T-cell (primary cell): ENCODE measurements at regions not wholly inside any gene's neighbourhood (a gene's known extent, or its start where the extent isn't known, plus 50 kb on each side); places are given as distances from the start of the nearest gene placed in this dataset.
"Not testable (repeated sequence)": the region's sequence is repeated elsewhere in the genome, so short reads cannot be mapped to it uniquely, and the experiment has no call there.

ENCODE experiments used
- ATAC-seq, 4 experiments: fragments of 200-7000 bp in 3 of 4; fragments of 150-1000 bp in 1 of 4; cut with Tn5 transposase; replicated peaks in 1 of 4; 1 replicate in 3 of 4; 2 replicates in 1 of 4; pipeline ENCODE4 v1.10.0; 2021; ENCODE audit warnings: moderate library complexity in 3 of 4, mild to moderate bottlenecking in 2 of 4, moderate number of reproducible peaks in 1 of 4
- CTCF ChIA-PET, 2 donors: fragments of 300-600 bp; sonication (Branson Sonifier 250); formaldehyde crosslinking; loops; one replicate each; lab custom pipeline; 2022; ENCODE audit warnings: antibody characterized with exemption in 2 of 2; lab: Charles Lee
- POLR2A ChIA-PET, 2 donors: fragments of 300-600 bp; sonication (Branson Sonifier 250); formaldehyde crosslinking; loops; one replicate each; lab custom pipeline; 2022; ENCODE audit warnings: antibody characterized with exemption in 2 of 2; lab: Charles Lee
- DNase-seq, 35 experiments: peaks; one replicate each; pipeline versions ENCODE4 v3.0.0 to v3.0.0-alpha.2; 2013 to 2023
- H3K27ac ChIP-seq: one replicate; pipeline ENCODE4 v1.5.1; 2013; ENCODE audit warnings: low read length
- H3K27me3 ChIP-seq, 2 experiments: replicated peaks in 1 of 2; 1 replicate in 1 of 2; 2 replicates in 1 of 2; pipeline versions ENCODE4 v1.6.1 to v1.7.0; 2013; ENCODE audit warnings: low read length in 1 of 2, mixed read lengths in 1 of 2; ENCODE audit not compliant: control insufficient read depth in 2 of 2, insufficient read depth in 2 of 2; ENCODE audit errors: extremely low read depth in 1 of 2
- H3K36me3 ChIP-seq, 2 donors: 1 replicate in 1 of 2; 2 replicates in 1 of 2; pipeline versions ENCODE4 v1.6.1 to v1.7.0; 2013; ENCODE audit warnings: low read length in 1 of 2; ENCODE audit not compliant: control insufficient read depth in 2 of 2, insufficient read depth in 1 of 2; ENCODE audit errors: extremely low read depth in 1 of 2
- H3K4me1 ChIP-seq, 2 experiments: 1 replicate in 1 of 2; 2 replicates in 1 of 2; pipeline versions ENCODE4 v1.6.1 to v1.7.0; 2013; ENCODE audit warnings: low read length in 2 of 2, mixed read lengths in 1 of 2; ENCODE audit not compliant: insufficient read depth in 2 of 2, control insufficient read depth in 1 of 2; ENCODE audit errors: extremely low read depth in 1 of 2
- H3K4me3 ChIP-seq, 2 donors: 1 replicate in 1 of 2; 2 replicates in 1 of 2; pipeline versions ENCODE4 v1.5.1 to v1.7.0; 2013; ENCODE audit warnings: mild to moderate bottlenecking in 2 of 2, low read length in 1 of 2, moderate library complexity in 1 of 2; ENCODE audit not compliant: control insufficient read depth in 1 of 2; ENCODE audit errors: extremely low read depth in 1 of 2
- H3K9me3 ChIP-seq: 2 replicates; pipeline ENCODE4 v1.7.0; 2013
- H3K27ac Mint-ChIP-seq, 2 donors: one replicate each; pipeline ENCODE4 v1.8.0; 2020 to 2021; ENCODE audit warnings: mild to moderate bottlenecking in 2 of 2, mixed read lengths in 2 of 2
- H3K27me3 Mint-ChIP-seq, 2 donors: one replicate each; pipeline ENCODE4 v1.8.0; 2021 to 2022; ENCODE audit warnings: mixed read lengths in 2 of 2
- H3K36me3 Mint-ChIP-seq: one replicate; pipeline ENCODE4 v1.8.0; 2021; ENCODE audit warnings: mixed read lengths
- H3K4me1 Mint-ChIP-seq, 3 donors: one replicate each; pipeline ENCODE4 v1.8.0; 2020 to 2022; ENCODE audit warnings: mixed read lengths in 3 of 3, mild to moderate bottlenecking in 1 of 3
- H3K4me3 Mint-ChIP-seq, 3 donors: one replicate each; pipeline ENCODE4 v1.8.0; 2020 to 2022; ENCODE audit warnings: mild to moderate bottlenecking in 3 of 3, mixed read lengths in 3 of 3, moderate library complexity in 3 of 3
- H3K9me3 Mint-ChIP-seq, 3 donors: one replicate each; pipeline ENCODE4 v1.8.0; 2020 to 2022; ENCODE audit warnings: mixed read lengths in 3 of 3
- whole genome bisulfite sequencing: methylation state at CpG from one replicate; pipeline ENCODE4 v1.1.5; 2013; ENCODE audit warnings: missing lambda C conversion rate; ENCODE audit not compliant: insufficient coverage; 5-methylcytosine and 5-hydroxymethylcytosine counted together

- H3K27me3 ChIP-seq, H3K27ac Mint-ChIP-seq, H3K27ac ChIP-seq, H3K36me3 Mint-ChIP-seq, H3K4me3 Mint-ChIP-seq, H3K36me3 ChIP-seq, H3K4me1 ChIP-seq, H3K9me3 Mint-ChIP-seq, H3K9me3 ChIP-seq, ATAC-seq, H3K4me3 ChIP-seq, DNase-seq, H3K4me1 Mint-ChIP-seq, POLR2A ChIA-PET, CTCF ChIA-PET, H3K27me3 Mint-ChIP-seq: not testable (repeated sequence)
- WGBS = no CpG with 5 or more reads among the region's 2 CpGs
Observed at GRCh38 chr2:87301871-87302270, 280.2 kb upstream of the PLGLB1 start.

- H3K4me3 ChIP-seq, H3K9me3 Mint-ChIP-seq, H3K4me1 Mint-ChIP-seq, H3K4me1 ChIP-seq, H3K27me3 Mint-ChIP-seq, H3K27me3 ChIP-seq, H3K4me3 Mint-ChIP-seq, H3K36me3 Mint-ChIP-seq, H3K27ac Mint-ChIP-seq, CTCF ChIA-PET, ATAC-seq, DNase-seq, H3K27ac ChIP-seq, POLR2A ChIA-PET, H3K36me3 ChIP-seq, H3K9me3 ChIP-seq: not testable (repeated sequence)
- WGBS = no CpG with 5 or more reads among the region's 7 CpGs
Observed at GRCh38 chr2:87308621-87309020, 287.0 kb upstream of the PLGLB1 start.

GRCh38 chr2:87309785-87310184, 288.1 kb upstream of the PLGLB1 start:
- H3K36me3 ChIP-seq, H3K4me1 Mint-ChIP-seq, H3K27me3 Mint-ChIP-seq, H3K4me3 ChIP-seq, H3K4me3 Mint-ChIP-seq, H3K36me3 Mint-ChIP-seq, H3K27ac Mint-ChIP-seq, DNase-seq, H3K27ac ChIP-seq, H3K9me3 ChIP-seq, H3K4me1 ChIP-seq, H3K27me3 ChIP-seq, CTCF ChIA-PET, ATAC-seq, POLR2A ChIA-PET, H3K9me3 Mint-ChIP-seq: not testable (repeated sequence)
- no CpG with 5 or more reads among the region's 3 CpGs for WGBS

- H3K27me3 Mint-ChIP-seq, H3K36me3 ChIP-seq, H3K27ac ChIP-seq, H3K27me3 ChIP-seq, H3K9me3 ChIP-seq, H3K27ac Mint-ChIP-seq, H3K4me1 ChIP-seq, DNase-seq, H3K4me3 ChIP-seq, H3K4me1 Mint-ChIP-seq, H3K36me3 Mint-ChIP-seq, ATAC-seq, H3K9me3 Mint-ChIP-seq, POLR2A ChIA-PET, CTCF ChIA-PET, H3K4me3 Mint-ChIP-seq: not testable (repeated sequence)
- no CpG with 5 or more reads among the region's 6 CpGs for WGBS
Observed at GRCh38 chr2:87311896-87312441, 290.3 kb upstream of the PLGLB1 start.

- H3K27me3 Mint-ChIP-seq, ATAC-seq, DNase-seq, H3K36me3 Mint-ChIP-seq, H3K27ac ChIP-seq, H3K4me3 ChIP-seq, H3K4me1 ChIP-seq, H3K27me3 ChIP-seq, POLR2A ChIA-PET, H3K27ac Mint-ChIP-seq, H3K9me3 Mint-ChIP-seq, H3K4me1 Mint-ChIP-seq, H3K36me3 ChIP-seq, CTCF ChIA-PET, H3K4me3 Mint-ChIP-seq, H3K9me3 ChIP-seq: not testable (repeated sequence)
- no CpG with 5 or more reads among the region's 3 CpGs for WGBS
Observed at GRCh38 chr2:87314622-87315021, 293.0 kb upstream of the PLGLB1 start.

GRCh38 chr2:87315183-87315902, 293.7 kb upstream of the PLGLB1 start:
- H3K27me3 Mint-ChIP-seq, CTCF ChIA-PET, H3K27ac Mint-ChIP-seq, H3K27me3 ChIP-seq, DNase-seq, H3K36me3 Mint-ChIP-seq, ATAC-seq, H3K36me3 ChIP-seq, H3K9me3 Mint-ChIP-seq, H3K27ac ChIP-seq, H3K4me3 ChIP-seq, H3K4me3 Mint-ChIP-seq, H3K4me1 Mint-ChIP-seq, H3K9me3 ChIP-seq, POLR2A ChIA-PET, H3K4me1 ChIP-seq: not testable (repeated sequence)
- WGBS = no CpG with 5 or more reads among the region's 6 CpGs

DNA sequence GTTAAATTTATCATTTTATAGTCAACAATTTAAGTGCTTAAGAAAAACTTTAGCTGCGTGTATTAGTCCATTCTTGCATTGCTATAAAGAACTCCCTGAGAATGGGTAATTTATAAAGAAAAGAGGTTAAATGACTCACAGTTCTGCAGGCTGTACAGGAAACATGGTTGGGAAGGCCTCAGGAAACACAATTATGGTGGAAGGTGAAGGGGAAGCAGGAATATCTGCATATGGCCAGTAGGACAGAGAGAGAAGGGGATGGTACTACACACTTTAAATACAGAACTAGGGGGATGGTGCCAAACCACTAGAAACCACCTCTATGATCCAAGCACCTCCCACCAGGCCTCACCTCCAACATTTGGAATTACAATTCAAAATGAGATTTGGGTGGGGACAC, 295.5 kb upstream of the PLGLB1 start:
- H3K27ac Mint-ChIP-seq, H3K27ac ChIP-seq, H3K4me3 ChIP-seq, H3K36me3 Mint-ChIP-seq, H3K4me1 ChIP-seq, H3K9me3 Mint-ChIP-seq, POLR2A ChIA-PET, H3K27me3 ChIP-seq, H3K27me3 Mint-ChIP-seq, DNase-seq, H3K36me3 ChIP-seq, H3K4me3 Mint-ChIP-seq, ATAC-seq, H3K9me3 ChIP-seq, CTCF ChIA-PET, H3K4me1 Mint-ChIP-seq: not testable (repeated sequence)
- no CpG with 5 or more reads among the region's 1 CpG for WGBS
